ENCODE measurements at regions not wholly inside any gene's neighbourhood (a gene's known extent, or its start where the extent isn't known, plus 50 kb on each side); places are given as distances from the start of the nearest gene placed in this dataset.

DNA sequence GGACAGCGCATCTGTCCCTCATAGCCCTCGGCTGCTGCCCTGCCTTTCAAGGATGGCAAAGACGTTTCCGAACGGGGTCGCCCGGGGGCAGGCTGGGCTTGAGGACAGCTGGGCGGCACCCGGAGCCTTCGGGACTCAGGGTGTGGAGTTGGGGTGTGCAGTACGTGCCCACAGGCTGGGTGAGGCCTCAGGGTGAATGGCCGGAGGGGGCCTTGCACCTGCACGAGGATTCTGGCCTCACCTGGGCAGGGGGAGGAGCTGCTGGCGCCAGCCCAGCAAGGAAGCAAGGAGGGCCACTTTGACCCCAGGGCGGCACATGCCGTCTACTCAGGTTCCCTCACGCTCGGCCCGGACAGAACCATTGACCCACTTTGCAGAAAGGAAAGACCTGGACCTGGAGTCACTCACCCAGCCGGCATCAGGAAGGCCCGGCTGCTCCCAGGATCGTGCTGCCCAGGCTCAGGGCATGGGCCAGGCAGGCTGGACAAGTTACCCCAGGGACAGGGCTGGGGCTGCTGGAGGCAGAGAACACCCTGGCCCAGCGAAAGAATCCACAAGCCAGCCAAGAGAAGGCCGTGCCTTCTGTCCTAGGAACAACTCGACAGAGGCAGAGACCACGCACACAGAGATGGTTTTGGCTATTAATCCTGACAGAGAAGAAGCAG is 65.1 kb upstream of the TTC34 start:
- TF ChIP-seq, protein P1, sequence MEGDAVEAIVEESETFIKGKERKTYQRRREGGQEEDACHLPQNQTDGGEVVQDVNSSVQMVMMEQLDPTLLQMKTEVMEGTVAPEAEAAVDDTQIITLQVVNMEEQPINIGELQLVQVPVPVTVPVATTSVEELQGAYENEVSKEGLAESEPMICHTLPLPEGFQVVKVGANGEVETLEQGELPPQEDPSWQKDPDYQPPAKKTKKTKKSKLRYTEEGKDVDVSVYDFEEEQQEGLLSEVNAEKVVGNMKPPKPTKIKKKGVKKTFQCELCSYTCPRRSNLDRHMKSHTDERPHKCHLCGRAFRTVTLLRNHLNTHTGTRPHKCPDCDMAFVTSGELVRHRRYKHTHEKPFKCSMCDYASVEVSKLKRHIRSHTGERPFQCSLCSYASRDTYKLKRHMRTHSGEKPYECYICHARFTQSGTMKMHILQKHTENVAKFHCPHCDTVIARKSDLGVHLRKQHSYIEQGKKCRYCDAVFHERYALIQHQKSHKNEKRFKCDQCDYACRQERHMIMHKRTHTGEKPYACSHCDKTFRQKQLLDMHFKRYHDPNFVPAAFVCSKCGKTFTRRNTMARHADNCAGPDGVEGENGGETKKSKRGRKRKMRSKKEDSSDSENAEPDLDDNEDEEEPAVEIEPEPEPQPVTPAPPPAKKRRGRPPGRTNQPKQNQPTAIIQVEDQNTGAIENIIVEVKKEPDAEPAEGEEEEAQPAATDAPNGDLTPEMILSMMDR (IDR thresholded peaks at IDR 0.05; ENCODE audit: low read depth, low read length, missing control alignments), result no peak
- H3K4me3 ChIP-seq (replicated peaks; ENCODE audit: low read depth, low read length), result no peak overlapping the region
- DNase-seq (ENCODE audit: extremely low read depth, low read depth), result no peak

- H3K4me3 ChIP-seq (replicated peaks; ENCODE audit: low read depth, low read length), result no peak overlapping the region
- TF ChIP-seq, protein P1 (IDR thresholded peaks at IDR 0.05; ENCODE audit: low read depth, low read length, missing control alignments), result no peak
- no peak for DNase-seq (ENCODE audit: extremely low read depth, low read depth)
These were observed 65.6 kb upstream of the TTC34 start for GRCh38 chr1:2867087-2867425.

DNA sequence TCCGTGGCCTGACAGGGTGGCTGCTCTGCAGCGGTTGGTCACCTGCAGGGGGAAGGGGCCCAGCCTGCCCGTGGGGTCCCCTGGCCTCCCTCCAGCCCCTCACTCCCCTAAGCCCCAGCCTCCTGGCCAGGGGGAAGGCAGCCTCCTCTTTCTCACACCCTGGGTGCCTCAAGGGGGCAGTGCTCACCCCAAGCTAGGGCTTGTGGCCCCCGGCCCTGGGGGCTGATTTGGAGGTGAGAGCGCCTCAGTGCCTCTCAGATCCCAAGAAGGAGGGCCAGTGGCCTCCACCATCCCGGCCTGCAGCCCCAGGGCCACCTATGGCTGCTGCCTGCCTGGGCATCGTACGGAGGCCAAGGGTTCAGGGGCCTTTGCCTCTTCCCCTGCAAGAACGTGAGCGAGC is 66.4 kb upstream of the TTC34 start:
- TF ChIP-seq, protein P1 (IDR thresholded peaks at IDR 0.05; ENCODE audit: low read depth, low read length, missing control alignments), result no peak
- no peak for DNase-seq (ENCODE audit: extremely low read depth, low read depth)
- no peak overlapping the region for H3K4me3 ChIP-seq (replicated peaks; ENCODE audit: low read depth, low read length)

- DNase-seq (ENCODE audit: extremely low read depth, low read depth), result no peak
- TF ChIP-seq, protein P1 (IDR thresholded peaks at IDR 0.05; ENCODE audit: low read depth, low read length, missing control alignments), result no peak
- H3K4me3 ChIP-seq (replicated peaks; ENCODE audit: low read depth, low read length), result no peak overlapping the region
These were observed 67.2 kb upstream of the TTC34 start for GRCh38 chr1:2868571-2869195.

DNA sequence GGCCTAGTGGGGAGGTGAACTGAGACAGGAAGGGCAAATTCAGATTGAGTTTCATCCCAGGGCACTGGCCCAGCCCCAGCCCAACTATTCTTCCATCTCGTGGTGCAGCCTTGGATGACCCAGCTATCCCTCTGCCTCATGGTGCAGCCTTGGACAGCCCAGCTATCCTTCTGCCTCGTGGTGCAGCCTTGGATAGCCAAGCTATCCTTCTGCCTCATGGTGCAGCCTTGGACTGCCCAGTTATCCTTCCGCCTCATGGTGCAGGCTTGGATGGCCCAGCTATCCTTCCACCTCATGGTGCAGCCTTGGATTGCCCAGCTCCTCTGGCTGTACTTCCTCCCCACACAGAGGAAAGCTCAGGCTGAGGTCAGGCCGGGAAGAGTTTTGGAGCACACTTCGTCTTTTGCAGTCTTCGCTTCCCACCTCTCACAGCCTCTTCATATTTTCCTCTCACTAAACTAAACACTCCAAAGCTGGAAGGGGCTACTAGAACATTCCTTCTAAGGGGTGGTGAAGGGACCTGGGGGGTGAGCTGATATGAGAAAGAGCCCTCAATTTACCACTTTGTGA is 69.8 kb upstream of the TTC34 start:
- TF ChIP-seq, protein P1 (IDR thresholded peaks at IDR 0.05; ENCODE audit: low read depth, low read length, missing control alignments), result no peak
- no peak for DNase-seq (ENCODE audit: extremely low read depth, low read depth)
- no peak overlapping the region for H3K4me3 ChIP-seq (replicated peaks; ENCODE audit: low read depth, low read length)

DNA sequence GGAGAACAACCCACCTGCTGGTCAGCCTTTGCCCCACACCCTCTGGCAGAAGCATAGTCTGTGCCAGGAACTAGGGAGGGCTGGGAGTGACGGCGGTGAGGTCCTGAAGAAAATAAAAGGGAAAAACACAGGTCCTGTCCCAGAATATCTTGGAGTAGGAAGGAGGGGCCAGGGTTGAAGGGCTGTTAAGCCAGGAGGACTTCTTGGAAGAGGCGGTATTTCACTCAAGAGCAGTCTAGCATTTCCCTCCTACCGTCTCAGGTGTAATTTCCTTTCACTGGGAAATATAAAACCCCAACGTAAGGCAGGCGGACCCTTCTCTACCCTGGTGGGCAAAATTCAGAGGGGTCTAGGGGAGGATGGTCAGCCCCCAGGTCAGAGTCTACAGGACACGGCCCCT is 72.7 kb upstream of the TTC34 start:
- H3K4me3 ChIP-seq (replicated peaks; ENCODE audit: low read depth, low read length), result no peak overlapping the region
- DNase-seq (ENCODE audit: extremely low read depth, low read depth), result no peak
- TF ChIP-seq, protein P1 (IDR thresholded peaks at IDR 0.05; ENCODE audit: low read depth, low read length, missing control alignments), result no peak

All from HFF-Myc (cell line).